ENCODE measurements at regions not wholly inside any gene's neighbourhood (a gene's known extent, or its start where the extent isn't known, plus 50 kb on each side); places are given as distances from the start of the nearest gene placed in this dataset.

DNA sequence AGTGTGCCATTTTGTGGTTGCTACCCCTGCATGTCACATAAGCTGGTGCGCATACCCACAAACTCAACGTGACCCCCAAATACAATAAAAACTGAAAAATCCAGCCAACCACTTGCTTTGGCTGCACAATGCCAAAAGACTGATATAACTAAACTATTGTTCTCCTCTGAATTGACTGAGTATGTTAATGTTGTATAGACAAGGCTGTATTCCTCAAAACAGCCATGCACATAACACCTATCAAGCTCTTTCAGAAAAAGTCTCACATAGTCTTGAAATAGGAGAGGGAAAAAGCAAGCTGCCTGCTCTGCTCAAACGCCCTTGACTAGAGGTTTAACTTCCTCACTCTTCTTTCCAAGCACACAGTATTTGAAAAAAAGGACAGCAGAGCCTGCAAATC lies 126.4 kb upstream of the NOCT start:
- TF ChIP-seq, protein P1, sequence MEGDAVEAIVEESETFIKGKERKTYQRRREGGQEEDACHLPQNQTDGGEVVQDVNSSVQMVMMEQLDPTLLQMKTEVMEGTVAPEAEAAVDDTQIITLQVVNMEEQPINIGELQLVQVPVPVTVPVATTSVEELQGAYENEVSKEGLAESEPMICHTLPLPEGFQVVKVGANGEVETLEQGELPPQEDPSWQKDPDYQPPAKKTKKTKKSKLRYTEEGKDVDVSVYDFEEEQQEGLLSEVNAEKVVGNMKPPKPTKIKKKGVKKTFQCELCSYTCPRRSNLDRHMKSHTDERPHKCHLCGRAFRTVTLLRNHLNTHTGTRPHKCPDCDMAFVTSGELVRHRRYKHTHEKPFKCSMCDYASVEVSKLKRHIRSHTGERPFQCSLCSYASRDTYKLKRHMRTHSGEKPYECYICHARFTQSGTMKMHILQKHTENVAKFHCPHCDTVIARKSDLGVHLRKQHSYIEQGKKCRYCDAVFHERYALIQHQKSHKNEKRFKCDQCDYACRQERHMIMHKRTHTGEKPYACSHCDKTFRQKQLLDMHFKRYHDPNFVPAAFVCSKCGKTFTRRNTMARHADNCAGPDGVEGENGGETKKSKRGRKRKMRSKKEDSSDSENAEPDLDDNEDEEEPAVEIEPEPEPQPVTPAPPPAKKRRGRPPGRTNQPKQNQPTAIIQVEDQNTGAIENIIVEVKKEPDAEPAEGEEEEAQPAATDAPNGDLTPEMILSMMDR (IDR thresholded peaks at IDR 0.05; ENCODE audit: control extremely low read depth, extremely low read depth), result no peak
- 62 to 83% methylated on average over 3 of the region's 3 CpGs for WGBS, 2 donors
- no peak overlapping the region for H3K9ac ChIP-seq (ENCODE audit: insufficient read depth in 1 of 2, low read length in 2 of 2)
- no peak for DNase-seq
- H3K36me3 ChIP-seq (ENCODE audit: control insufficient read depth in 4 of 4, insufficient read depth in 4 of 4, low read length in 4 of 4), result no peaks in the 10 kb centered on the region
- H3K4me1 ChIP-seq (ENCODE audit: control insufficient read depth in 5 of 5, insufficient read depth in 5 of 5, low read length in 5 of 5), result peaks cover 0 to 4% (median 0%) of the 10 kb centered on the region in 5 donors
- no peak overlapping the region for H3K27ac ChIP-seq (ENCODE audit: low read depth in 1 of 2, low read length in 1 of 2)
- no peak for ATAC-seq (ENCODE audit: insufficient read depth, low FRiP score)
- H3K27me3 ChIP-seq (ENCODE audit: control insufficient read depth in 3 of 3, insufficient read depth in 3 of 3, low read length in 2 of 3), result no peaks in the 10 kb centered on the region
- no peaks in the 10 kb centered on the region for H3K9me3 ChIP-seq (ENCODE audit: control insufficient read depth in 4 of 4, insufficient read depth in 3 of 4, low read length in 3 of 4)
- H3K4me3 ChIP-seq, result no peak overlapping the region

DNA sequence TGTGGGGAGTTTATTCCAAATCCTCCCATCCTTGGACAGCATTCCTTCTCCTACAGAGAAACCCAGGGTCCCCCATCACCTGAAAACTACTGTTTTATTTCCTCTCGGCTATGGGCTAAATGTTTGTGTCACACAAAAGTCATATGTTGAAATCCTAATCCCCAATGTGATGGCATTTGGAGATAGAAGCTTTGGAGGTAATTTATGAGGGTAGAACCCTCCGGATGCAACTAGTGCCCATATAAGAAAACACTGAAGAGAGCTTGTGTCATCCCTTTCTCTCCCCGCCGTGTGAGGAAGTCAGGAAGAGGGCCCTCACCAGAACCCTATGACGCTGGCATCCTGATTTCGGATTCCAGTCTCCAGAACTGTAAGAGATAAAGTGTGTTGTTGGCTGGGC lies 127.8 kb upstream of the NOCT start:
- no peak overlapping the region for H3K9ac ChIP-seq (ENCODE audit: insufficient read depth in 1 of 2, low read length in 2 of 2)
- TF ChIP-seq, protein P1 (IDR thresholded peaks at IDR 0.05; ENCODE audit: control extremely low read depth, extremely low read depth), result no peak
- 98 to 99% methylated on average over 6 of the region's 6 CpGs for WGBS, 2 donors

DNA sequence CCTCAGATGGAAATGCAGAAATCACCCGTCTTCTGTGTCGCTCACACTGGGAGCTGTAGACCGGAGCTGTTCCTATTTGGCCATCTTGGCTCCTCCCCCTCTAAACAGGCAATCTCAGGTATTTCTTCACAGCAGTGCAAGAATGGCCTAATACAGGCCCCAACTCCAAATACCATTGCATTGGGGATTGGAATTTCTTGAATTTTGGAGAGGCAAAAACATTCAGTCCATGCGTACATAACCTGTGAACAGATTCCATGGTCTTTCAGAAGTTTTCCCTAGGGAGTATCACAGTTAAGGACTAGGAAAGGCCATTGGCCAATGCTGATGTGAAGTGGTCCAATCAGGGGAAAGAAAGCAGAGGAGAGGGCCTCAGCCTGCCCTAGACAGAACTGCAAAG lies 128.2 kb upstream of the NOCT start:
- no peak overlapping the region for H3K4me3 ChIP-seq
- TF ChIP-seq, protein P1 (IDR thresholded peaks at IDR 0.05; ENCODE audit: control extremely low read depth, extremely low read depth), result no peak
- WGBS, 2 donors, result 80 to 94% methylated on average over 4 of the region's 4 CpGs

More for the DNA sequence above, 127.8 kb upstream of the NOCT start:
- peaks cover 0 to 4% (median 0%) of the 10 kb centered on the region in 5 donors for H3K4me1 ChIP-seq (ENCODE audit: control insufficient read depth in 5 of 5, insufficient read depth in 5 of 5, low read length in 5 of 5)
- no peak overlapping the region for H3K4me3 ChIP-seq
- H3K27me3 ChIP-seq (ENCODE audit: control insufficient read depth in 3 of 3, insufficient read depth in 3 of 3, low read length in 2 of 3), result no peaks in the 10 kb centered on the region
- no peak overlapping the region for H3K27ac ChIP-seq (ENCODE audit: low read depth in 1 of 2, low read length in 1 of 2)
- H3K36me3 ChIP-seq (ENCODE audit: control insufficient read depth in 4 of 4, insufficient read depth in 4 of 4, low read length in 4 of 4), result no peaks in the 10 kb centered on the region
- no peaks in the 10 kb centered on the region for H3K9me3 ChIP-seq (ENCODE audit: control insufficient read depth in 4 of 4, insufficient read depth in 3 of 4, low read length in 3 of 4)
- DNase-seq (no peak), ATAC-seq (ENCODE audit: insufficient read depth, low FRiP score) (no peak)

DNA sequence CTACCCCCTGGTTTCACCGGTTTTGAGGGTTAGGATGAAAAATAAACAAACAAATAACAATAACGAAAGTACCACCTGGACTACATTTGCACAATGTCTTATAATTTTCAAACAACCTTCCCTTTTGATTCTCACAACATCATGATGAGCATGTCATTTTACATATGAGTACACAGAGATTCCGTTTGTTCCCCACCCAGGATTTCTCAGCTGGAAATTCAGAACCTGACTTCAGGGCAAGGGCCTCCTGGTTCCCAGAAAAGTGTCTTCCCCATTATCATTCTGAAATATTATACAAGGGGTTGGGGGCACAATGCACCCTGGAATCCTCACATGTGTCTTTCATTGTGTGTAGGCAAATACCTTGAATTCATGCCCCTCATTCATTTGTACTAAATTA lies 135.8 kb upstream of the NOCT start:
- Histone ChIP-seq H3K27me3 (ENCODE audit: control insufficient read depth in 3 of 3, insufficient read depth in 3 of 3, low read length in 2 of 3) (no peaks in the 10 kb centered on the region), H3K4me1 (ENCODE audit: control insufficient read depth in 5 of 5, insufficient read depth in 5 of 5, low read length in 5 of 5) (peaks cover 0 to 3% (median 0%) of the 10 kb centered on the region in 5 donors), H3K9me3 (ENCODE audit: control insufficient read depth in 4 of 4, insufficient read depth in 3 of 4, low read length in 3 of 4) (no peaks in the 10 kb centered on the region), H3K9ac (ENCODE audit: insufficient read depth in 1 of 2, low read length in 2 of 2) (no peak overlapping the region), H3K36me3 (ENCODE audit: control insufficient read depth in 4 of 4, insufficient read depth in 4 of 4, low read length in 4 of 4) (no peaks in the 10 kb centered on the region), H3K27ac (ENCODE audit: low read depth in 1 of 2, low read length in 1 of 2) (no peak overlapping the region), H3K4me3 (no peak overlapping the region)
- ATAC-seq (ENCODE audit: insufficient read depth, low FRiP score) (no peak), DNase-seq (no peak)
- WGBS, 2 donors, result 86 to 93% methylated on average over 3 of the region's 3 CpGs
- TF ChIP-seq, protein P1 (IDR thresholded peaks at IDR 0.05; ENCODE audit: control extremely low read depth, extremely low read depth), result no peak

More for the DNA sequence above, 128.2 kb upstream of the NOCT start:
- ATAC-seq (ENCODE audit: insufficient read depth, low FRiP score), result no peak
- Histone ChIP-seq H3K27me3 (ENCODE audit: control insufficient read depth in 3 of 3, insufficient read depth in 3 of 3, low read length in 2 of 3) (no peaks in the 10 kb centered on the region), H3K9ac (ENCODE audit: insufficient read depth in 1 of 2, low read length in 2 of 2) (no peak overlapping the region), H3K27ac (ENCODE audit: low read depth in 1 of 2, low read length in 1 of 2) (no peak overlapping the region), H3K4me1 (ENCODE audit: control insufficient read depth in 5 of 5, insufficient read depth in 5 of 5, low read length in 5 of 5) (peaks cover 0 to 4% (median 0%) of the 10 kb centered on the region in 5 donors), H3K9me3 (ENCODE audit: control insufficient read depth in 4 of 4, insufficient read depth in 3 of 4, low read length in 3 of 4) (no peaks in the 10 kb centered on the region), H3K36me3 (ENCODE audit: control insufficient read depth in 4 of 4, insufficient read depth in 4 of 4, low read length in 4 of 4) (no peaks in the 10 kb centered on the region)
- no peak for DNase-seq
